ENCODE measurements at regions not wholly inside any gene's neighbourhood (a gene's known extent, or its start where the extent isn't known, plus 50 kb on each side); places are given as distances from the start of the nearest gene placed in this dataset.
"Not testable (repeated sequence)": the region's sequence is repeated elsewhere in the genome, so short reads cannot be mapped to it uniquely, and the experiment has no call there.

DNA sequence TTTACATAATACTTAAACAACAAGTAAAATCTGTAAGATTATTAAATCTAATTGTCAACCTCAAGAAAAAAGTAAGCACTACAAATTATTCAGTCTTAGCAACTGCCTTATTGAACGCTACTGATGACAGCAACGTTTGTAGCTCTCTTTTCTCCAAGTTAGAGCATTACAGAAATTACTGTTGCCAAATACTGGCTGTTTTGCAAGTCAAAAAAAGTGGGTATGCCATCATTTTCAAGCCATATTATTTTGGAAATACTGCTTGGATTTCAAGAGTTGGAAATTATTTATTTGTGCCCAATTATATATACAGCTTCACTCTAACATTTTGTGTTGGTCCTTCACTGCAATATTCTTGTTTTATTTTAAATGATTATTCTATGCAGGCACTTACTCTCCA, 221.7 kb downstream of the CXXC4 start:
- TF ChIP-seq, protein P1, sequence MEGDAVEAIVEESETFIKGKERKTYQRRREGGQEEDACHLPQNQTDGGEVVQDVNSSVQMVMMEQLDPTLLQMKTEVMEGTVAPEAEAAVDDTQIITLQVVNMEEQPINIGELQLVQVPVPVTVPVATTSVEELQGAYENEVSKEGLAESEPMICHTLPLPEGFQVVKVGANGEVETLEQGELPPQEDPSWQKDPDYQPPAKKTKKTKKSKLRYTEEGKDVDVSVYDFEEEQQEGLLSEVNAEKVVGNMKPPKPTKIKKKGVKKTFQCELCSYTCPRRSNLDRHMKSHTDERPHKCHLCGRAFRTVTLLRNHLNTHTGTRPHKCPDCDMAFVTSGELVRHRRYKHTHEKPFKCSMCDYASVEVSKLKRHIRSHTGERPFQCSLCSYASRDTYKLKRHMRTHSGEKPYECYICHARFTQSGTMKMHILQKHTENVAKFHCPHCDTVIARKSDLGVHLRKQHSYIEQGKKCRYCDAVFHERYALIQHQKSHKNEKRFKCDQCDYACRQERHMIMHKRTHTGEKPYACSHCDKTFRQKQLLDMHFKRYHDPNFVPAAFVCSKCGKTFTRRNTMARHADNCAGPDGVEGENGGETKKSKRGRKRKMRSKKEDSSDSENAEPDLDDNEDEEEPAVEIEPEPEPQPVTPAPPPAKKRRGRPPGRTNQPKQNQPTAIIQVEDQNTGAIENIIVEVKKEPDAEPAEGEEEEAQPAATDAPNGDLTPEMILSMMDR (IDR thresholded peaks at IDR 0.05; ENCODE audit: low read depth, low read length): no peak
- H3K4me3 ChIP-seq (ENCODE audit: low read depth, low read length): no peak overlapping the region

DNA sequence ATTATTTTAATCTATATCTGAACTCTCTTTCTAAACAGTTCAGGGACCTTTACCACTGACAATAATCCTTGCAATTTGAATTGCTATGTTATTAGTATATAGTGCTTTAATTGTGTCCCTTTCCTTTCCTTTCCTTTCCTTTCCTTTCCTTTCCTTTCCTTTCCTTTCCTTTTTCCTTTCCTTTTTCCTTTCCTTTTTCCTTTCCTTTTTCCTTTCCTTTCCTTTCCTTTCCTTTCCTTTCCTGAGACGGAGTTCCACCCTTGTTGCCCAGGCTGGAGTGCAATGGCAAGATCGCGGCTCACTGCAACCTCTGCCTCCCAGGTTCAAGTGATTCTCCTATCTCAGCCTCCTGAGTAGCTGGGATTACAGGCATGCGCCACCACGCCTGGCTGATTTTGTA, 225.1 kb downstream of the CXXC4 start:
- H3K4me3 ChIP-seq (ENCODE audit: low read depth, low read length): not testable (repeated sequence)

DNA sequence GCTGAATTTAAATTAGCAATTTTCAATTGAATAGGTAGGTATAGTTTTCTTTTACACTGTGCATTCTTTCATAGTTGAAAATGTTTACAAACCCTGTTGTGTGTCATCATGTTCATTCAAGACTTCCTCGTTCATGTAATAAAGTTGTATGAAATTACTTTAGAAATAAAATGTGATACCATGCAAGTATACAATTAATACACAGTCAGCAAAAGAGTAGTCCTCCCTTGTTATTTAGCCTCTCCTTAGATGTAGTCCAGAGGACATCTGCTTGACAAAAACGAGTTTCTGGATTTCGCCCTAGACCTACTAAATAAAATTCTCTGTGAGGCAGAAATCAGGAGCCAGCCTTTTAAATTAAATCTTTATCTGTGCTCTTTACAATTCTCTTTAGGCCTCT, 231.6 kb downstream of the CXXC4 start:
- no peak overlapping the region for H3K4me3 ChIP-seq (ENCODE audit: low read depth, low read length)
- TF ChIP-seq, protein P1 (IDR thresholded peaks at IDR 0.05; ENCODE audit: low read depth, low read length): no peak

DNA sequence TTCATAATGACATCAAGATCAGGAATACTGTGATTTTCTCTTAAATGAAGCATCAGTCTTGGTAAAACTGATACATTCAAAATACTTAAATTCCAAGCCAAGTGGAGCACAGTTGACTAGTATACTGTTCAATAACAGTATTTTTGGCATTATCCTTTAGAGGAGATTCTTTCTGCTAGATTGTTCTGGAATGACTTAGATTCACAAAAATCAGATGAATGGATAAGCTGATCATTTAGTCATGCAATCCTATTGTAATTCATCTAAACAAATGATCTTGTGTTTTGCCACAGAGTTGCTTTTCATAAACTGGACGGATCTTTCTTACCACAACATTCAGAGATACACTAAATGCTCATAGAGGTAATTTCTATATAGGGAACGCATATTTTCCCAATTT, 232.0 kb downstream of the CXXC4 start:
- TF ChIP-seq, protein P1 (IDR thresholded peaks at IDR 0.05; ENCODE audit: low read depth, low read length): no peak
- H3K4me3 ChIP-seq (ENCODE audit: low read depth, low read length): no peak overlapping the region

DNA sequence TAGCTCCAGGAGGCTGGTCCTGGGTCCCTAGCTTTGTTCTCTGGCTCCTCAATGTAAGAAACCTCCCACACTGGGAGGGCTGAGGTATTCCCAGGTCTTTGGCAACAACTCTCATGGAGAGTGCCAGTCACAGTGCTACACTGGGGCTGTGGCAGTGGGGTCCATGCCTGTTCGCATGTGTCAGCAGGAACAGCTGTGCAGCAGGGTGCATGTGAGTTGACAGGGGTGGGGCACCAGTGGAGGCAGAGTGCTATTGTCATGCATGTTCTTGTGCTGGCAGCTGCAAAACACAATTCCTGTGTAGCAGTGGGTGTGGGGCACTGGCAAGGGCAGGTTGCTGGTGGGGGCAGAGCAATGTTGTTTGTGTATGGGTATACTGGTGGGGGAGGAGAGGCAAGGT, 246.0 kb downstream of the CXXC4 start:
- TF ChIP-seq, protein P1 (IDR thresholded peaks at IDR 0.05; ENCODE audit: low read depth, low read length): no peak
- H3K4me3 ChIP-seq (ENCODE audit: low read depth, low read length): no peak overlapping the region

DNA sequence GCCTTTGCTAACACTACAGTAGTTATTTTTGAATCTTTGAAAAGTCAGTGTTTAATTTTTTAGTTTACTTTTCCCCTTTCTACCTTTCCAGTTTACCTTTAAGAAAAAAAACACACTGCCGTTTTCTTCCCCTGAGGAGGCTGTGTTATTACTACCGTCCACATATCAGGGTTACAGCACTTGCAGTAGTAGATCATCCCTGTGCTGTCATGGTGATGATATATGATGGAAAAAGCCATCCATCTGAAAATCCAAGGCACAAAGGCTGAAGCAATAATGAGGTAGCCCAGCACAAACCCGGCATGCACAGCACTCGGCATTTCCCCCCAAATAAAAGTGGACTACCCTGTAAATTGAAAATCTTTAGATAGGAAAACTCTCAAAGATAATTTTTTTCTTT, 258.7 kb downstream of the CXXC4 start:
- no peak overlapping the region for H3K4me3 ChIP-seq (ENCODE audit: low read depth, low read length)
- TF ChIP-seq, protein P1 (IDR thresholded peaks at IDR 0.05; ENCODE audit: low read depth, low read length): no peak

DNA sequence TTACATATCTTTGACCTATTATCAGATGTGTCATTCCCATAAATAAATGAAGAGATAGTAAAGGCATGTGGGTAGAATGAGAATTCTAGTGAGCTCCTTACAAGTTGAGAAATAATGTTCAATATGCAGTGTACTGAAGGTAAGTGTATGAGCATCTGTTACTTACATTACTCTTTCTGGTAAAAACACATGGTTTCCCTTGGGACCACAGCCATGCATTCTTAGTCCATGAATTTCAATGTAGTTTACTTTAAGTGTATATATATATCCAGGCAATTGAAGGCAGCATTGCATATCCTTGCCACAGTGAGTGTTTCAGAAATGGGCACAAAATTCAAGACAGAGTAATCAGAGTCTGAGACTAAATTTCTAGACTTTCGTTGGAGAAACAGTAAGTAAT, 277.2 kb downstream of the CXXC4 start:
- no peak overlapping the region for H3K4me3 ChIP-seq (ENCODE audit: low read depth, low read length)
- TF ChIP-seq, protein P1 (IDR thresholded peaks at IDR 0.05; ENCODE audit: low read depth, low read length): no peak

DNA sequence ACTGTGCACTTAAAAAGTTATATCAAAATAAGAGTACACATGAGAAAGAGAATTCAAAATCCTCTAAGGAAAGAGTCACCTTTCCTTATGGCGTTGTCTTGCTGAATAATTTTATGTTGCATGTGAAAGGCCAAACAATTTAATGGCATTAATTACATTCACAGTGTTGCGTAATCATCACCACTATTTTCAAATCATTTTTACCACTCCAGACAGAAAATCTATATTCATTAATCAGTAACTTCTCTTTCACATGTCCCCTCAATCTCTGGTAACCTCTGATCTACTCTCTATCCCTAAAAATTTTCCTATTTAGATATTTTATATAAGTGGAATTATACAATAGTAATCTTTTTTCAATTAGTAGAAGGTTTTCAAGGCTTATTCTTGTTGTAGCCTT, 283.0 kb downstream of the CXXC4 start:
- TF ChIP-seq, protein P1 (IDR thresholded peaks at IDR 0.05; ENCODE audit: low read depth, low read length): no peak
- H3K4me3 ChIP-seq (ENCODE audit: low read depth, low read length): no peak overlapping the region

All from WI38 (cell line).